ENCODE measurements at regions not wholly inside any gene's neighbourhood (a gene's known extent, or its start where the extent isn't known, plus 50 kb on each side); places are given as distances from the start of the nearest gene placed in this dataset.
"Not testable (repeated sequence)": the region's sequence is repeated elsewhere in the genome, so short reads cannot be mapped to it uniquely, and the experiment has no call there.

DNA sequence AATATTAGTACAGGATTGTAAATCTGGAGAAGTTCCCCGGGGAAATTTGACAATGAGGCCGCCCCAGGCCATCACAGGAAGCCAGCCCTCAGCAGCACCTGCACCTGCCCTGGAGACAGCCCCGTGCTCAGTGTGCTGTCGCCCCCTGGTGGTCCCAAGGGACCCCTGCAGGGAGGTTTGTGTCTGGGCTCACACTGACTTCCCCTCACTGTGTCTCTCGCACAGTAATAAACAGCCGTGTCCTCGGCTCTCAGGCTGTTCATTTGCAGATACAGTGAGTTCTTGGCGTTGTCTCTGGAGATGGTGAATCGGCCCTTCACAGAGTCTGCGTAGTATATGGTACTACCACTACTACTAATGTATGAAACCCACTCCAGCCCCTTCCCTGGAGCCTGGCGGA is 1011.2 kb downstream of the TMEM121 start:
- not testable (repeated sequence) for DNase-seq

GRCh38 chr14:106538201-106538600 is 1011.8 kb downstream of the TMEM121 start:
- no peak for DNase-seq

DNA sequence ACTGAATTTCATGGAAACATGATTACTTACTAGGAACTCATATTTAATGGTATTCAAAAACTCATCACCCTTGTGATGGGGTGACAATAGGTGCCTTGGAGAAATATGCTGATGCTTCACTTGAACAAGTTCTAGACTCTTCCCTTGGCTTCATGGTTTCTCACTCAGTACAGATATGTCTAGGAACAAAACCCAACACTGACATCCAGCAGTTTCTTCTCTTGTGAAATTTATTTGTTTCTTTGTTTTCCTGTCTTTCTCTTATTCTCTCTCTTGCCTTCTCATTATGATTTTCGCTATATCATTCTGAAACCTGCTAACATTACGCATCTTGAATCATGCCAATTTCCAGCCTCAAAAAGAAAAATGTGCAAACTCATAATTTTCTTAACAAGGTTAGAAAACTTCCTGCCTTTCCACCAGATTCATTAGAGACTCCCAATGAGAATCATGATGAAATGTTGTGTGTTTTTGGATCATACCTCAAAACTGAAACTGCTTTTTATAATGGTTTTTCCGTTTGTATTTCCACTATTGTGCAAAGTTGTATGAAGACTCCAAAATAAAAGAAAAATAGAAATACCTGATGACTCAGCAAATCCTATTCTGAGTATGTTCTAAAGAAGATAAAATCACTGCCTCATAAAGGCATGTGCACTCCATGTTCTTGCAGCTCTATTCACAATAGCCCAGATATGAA is 1021.5 kb downstream of the TMEM121 start:
- DNase-seq: no peak

DNA sequence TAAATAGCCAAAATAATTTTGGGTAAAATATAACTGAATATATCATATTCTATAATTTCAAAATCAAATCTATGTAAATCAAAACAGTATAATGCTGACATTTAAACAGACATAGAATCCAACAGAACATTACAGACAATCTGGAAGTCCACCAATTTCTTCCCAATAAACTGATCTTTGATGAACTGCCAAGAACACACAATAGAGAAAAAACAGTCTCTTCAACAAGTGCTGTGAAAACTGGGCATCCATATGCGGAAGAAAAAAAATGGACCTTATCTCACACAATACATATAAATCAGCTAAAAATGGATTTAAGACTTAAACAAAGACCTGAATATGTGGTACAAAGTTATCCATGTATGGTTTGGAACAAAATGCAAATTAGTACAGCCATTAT is 1022.7 kb downstream of the TMEM121 start:
- DNase-seq: no peak

GRCh38 chr14:106551265-106551664 is 1024.9 kb downstream of the TMEM121 start:
- DNase-seq: no peak

- not testable (repeated sequence) for DNase-seq
Measured at GRCh38 chr14:106556211-106556610, 1029.8 kb downstream of the TMEM121 start.

DNA sequence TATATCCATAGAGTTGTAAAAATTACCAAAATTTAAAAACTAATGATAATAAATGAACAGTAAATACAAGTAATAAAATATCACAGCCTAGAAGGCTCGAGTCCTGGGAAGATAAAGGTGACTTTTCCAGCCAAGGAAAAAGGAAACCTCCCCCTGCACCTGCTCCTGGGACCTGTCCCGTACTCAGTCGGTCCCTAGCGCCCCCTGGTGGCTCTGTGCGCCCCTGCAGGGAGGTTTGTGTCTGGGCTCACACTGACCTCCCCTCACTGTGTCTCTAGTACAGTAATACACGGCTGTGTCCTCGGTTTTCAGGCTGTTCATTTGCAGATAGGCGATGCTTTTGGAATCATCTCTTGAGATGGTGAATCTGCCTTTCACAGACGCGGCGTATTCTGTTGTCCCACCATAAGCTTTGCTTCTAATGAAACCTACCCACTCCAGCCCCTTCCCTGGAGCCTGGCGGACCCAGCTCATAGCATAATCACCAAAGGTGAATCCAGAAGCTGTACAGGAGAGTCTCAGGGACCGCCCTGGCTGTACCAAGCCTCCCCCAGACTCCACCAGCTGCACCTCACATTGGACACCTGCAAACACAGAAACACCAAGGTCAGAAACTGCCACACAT is 1030.4 kb downstream of the TMEM121 start:
- peak; percentile 79 for DNase-seq

DNA sequence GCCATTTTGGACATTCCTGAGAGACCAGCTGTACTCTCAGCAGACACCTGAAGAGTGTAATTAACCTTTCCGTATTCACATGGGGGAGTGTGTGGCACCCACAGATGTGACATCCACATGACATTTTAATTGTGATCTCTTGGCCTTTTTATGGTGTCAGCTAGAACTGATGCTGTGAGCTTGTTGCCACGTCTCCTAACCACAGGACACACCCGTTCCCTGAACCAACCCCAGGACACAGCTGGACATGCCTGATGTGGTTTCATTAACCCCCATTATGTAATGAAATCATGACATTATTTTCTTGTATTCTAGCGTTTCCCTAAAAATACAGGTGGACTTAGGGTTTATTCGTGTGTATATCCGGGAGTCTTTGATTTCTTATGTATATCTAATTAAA is 1036.1 kb downstream of the TMEM121 start:
- no peak for DNase-seq

GRCh38 chr14:106564058-106564643 is 1037.8 kb downstream of the TMEM121 start:
- DNase-seq: peak; percentile 59

DNA sequence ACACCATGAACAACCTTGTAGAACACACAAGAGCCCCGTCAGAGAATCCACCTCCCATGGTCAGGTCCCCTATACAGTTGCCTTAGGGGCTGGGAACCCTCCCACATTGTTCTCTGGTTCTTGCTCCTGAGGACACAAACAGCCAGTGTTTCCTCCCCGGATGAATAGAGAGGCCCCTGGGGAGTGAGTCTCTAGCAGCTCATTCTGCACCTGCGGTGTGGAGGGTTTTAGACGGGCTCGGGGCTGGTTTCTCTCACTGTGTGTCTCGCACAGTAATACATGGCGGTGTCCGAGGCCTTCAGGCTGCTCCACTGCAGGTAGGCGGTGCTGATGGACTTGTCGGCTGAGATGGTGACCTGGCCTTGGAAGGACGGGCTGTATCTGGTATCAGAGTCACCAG is 1052.1 kb downstream of the TMEM121 start:
- DNase-seq: no peak

GRCh38 chr14:106579084-106579483 is 1052.7 kb downstream of the TMEM121 start:
- no peak for DNase-seq

DNA sequence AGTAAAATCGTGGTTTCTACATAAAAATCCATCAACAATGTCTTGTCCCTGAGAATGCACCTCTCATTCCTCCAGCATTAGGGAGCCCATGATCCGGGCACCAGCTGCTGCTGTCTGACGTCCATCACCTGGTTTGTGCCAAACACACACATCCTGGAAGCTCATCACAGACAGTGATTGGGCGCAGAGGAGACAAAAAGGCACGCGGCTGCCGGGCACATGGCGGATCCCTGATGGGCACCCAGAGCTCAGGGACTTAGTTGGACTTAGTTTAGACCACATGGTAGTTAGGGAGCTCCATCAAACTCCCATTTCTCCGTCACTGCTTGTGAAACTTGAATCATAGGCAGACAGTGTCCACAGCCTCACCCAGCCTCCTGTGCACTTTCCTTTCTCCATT is 1059.3 kb downstream of the TMEM121 start:
- no peak for DNase-seq

DNA sequence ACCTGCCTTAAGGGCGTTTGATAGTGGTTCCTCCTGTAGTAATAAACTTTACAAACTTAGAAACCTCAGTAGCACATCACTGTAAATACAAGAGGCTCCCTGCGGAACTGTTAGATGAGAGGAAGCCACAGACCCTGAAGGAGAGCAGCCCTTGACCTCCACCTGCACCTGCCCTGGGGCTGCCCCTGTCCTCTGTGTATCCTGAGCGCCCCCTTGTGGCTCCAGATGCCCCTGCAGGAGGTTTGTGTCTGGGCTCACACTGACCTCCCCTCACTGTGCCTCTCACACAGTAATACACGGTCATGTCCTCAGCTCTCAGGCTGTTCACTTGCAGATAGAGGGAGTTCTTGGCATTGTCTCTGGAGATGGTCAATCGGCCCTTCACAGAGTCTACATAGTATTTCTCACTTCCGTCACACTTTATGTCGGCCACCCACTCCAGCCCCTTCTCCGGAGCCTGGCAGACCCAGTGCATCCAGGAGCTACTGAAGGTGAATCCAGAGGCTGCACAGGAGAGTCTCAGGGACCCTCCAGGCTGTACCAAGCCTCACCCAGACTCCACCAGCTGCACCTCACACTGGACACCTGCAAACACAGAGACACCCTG is 1059.8 kb downstream of the TMEM121 start:
- peak; percentile 65 for DNase-seq

GRCh38 chr14:106591539-106591938 is 1065.2 kb downstream of the TMEM121 start:
- DNase-seq: not testable (repeated sequence)

- peak; percentile 76 for DNase-seq
Measured at GRCh38 chr14:106592115-106592852, 1065.9 kb downstream of the TMEM121 start.

DNA sequence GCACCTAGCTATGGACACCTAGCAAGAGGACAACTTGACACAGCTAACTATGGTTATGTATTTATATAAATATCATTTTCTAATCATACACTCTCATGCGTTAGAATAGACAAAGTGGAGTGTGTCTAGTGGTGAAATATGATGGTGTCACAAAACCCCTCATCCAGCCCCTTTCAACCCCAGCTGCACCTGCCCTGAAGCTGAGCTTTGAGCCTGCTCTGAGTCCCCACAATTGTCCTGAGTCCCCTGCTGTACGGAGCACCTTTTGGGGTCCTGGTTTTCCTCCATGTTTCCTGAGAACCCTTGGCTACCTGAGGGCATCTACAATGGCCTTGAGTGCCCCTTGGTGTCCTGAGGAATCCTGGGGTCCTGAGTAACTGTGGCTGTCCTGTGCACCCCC is 1072.8 kb downstream of the TMEM121 start:
- DNase-seq: no peak

- DNase-seq: peak; percentile 83
Measured at GRCh38 chr14:106605548-106606448, 1079.4 kb downstream of the TMEM121 start.

DNA sequence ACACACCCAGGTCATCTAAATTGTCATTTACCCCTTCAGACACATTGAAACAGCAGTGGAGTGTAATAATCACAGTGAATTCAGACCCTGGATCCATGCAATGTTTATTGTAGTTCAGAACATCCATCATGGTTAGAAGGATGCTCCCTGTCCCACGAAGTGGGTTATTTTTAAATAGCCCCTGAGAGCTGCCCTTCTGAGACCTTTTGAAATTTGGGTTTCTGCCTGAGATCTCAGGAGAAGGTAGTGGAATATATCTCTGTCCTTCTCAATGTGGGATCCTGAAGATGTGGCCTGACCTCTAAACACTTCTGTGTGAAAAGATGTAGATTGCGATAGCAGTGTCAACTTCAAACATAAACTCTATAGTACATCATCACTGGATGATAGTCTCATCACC is 1080.6 kb downstream of the TMEM121 start:
- DNase-seq: no peak

- DNase-seq: no peak
Measured at GRCh38 chr14:106610691-106611090, 1084.3 kb downstream of the TMEM121 start.

GRCh38 chr14:106613256-106613655 is 1086.9 kb downstream of the TMEM121 start:
- no peak for DNase-seq

DNA sequence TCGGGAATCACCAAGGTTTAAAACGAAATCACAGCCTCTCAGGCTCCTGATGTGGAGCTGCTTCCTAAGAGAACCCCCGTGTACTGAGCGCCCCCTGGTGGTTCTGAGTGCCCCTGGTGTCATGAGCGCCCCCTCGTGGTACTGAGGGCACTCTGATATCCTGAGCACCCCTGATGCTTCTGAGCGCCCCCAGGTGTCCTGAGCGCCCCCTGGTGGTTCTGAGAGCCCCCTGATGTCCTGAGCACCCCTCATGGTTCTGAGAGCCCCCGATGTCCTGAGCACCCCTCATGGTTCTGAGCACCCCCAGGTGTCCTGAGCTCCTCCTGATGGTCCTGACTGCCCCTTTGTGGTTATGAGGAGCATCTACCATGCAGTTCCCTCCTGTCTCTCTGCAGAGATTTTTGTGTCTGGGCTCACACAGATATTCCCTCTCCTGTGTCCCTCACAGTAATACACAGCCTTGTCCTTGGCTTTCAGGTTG is 1092.1 kb downstream of the TMEM121 start:
- peak; percentile 78 for DNase-seq

- no peak for DNase-seq
Measured at GRCh38 chr14:106619606-106620005, 1093.2 kb downstream of the TMEM121 start.
